ENCODE measurements at regions not wholly inside any gene's neighbourhood (a gene's known extent, or its start where the extent isn't known, plus 50 kb on each side); places are given as distances from the start of the nearest gene placed in this dataset.
"Not testable (repeated sequence)": the region's sequence is repeated elsewhere in the genome, so short reads cannot be mapped to it uniquely, and the experiment has no call there.

GRCh38 chr6:144395014-144395413 lies 109.9 kb downstream of the UTRN start:
- DNase-seq (ENCODE audit: low read depth, low spot score): no peak

DNA sequence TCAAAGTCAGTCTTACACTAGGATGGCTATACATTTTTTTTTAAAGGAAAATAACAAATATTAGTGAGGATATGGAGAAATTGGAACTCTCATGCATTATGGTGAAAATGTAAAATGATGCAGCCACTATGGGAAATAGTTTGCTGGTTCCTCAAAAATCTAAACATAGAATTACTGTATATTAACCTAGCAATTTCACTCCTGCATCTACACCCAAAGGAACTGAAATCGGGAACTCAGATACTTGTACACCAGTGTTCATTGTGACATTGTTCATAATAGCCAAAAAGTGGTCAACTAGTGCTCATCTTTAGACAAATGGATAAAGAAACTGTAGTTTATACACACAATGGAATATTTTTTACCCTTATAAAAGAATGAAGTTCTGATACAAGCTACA lies 110.7 kb downstream of the UTRN start:
- DNase-seq (ENCODE audit: low read depth, low spot score): no peak

DNA sequence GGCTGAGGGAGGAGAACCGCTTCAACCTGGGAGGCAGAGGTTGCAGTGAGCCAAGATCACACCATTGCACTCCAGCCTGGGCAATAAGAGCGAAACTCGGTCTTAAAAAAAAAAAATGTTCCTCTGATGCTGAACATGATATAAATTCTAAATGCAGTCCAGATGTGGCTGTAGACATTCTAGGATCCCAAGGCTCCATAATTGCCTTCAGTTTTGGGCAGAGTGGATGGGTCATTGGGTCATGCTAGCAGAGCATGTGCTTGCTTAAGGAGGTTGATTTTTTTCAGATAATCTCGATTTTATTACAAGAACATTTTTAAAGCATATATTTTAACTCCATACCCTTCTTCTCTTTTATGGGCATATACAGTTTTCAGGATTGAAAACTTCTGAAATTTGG lies 112.0 kb downstream of the UTRN start:
- no peak for DNase-seq (ENCODE audit: low read depth, low spot score)

DNA sequence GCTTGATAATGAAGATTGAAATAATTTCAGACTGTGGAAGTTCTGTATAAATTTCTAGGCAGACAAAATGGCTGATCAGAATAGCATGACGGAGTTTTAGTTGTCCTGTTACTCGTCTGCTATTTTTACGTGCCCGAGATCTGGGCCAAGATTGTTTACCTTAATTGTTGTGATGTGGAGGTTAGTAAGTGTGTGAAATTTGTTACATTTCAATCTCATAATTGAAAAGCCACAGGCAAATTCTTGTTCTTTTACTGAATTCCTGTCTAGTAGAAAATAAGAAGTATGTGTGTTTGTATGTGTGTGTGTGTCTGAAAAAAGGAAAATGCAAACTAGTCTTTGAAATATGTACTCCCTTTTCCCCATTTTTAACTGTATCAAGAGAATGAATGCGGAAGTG lies 115.2 kb downstream of the UTRN start:
- DNase-seq (ENCODE audit: low read depth, low spot score): no peak

GRCh38 chr6:144401736-144402733 lies 116.9 kb downstream of the UTRN start:
- DNase-seq (ENCODE audit: low read depth, low spot score): no peak

DNA sequence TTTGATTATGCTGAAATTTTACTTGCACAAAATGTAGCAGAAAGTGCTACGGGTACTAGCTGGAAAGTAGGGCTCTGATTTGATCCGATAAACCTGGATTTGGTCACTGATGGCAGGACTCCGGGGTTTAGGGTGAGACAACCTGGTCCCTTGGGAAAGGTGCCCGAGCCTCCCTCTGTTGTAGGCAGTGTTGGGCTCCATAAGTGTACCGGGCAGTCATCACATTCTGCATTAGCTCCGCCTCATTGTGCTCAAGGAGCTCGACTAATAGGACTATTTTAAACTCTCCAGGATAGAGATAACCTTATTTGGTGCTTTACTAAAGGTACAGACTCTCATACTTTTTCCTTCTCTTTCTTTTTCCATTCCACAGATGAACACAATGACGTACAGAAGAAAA lies 117.6 kb downstream of the UTRN start:
- no peak for DNase-seq (ENCODE audit: low read depth, low spot score)

DNA sequence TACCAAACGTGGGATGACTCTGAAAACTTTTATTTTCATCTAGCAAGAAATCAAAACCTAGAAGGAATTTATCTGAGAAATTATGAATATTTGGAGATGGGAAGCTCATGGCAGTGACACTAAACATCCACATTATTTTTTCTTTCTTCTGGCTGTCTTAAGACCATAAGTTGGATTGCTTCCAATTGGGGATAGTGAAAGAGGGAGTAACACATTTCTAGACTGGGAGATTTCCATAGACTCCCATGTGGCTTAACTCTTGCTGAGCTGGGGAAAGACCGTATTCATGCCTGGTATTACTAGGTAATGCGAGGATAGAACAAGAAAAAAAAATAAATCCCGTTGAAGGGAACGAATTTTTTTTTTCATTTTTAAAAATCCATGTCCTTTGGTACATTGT lies 120.0 kb downstream of the UTRN start:
- no peak for DNase-seq (ENCODE audit: low read depth, low spot score)

- no peak for DNase-seq (ENCODE audit: low read depth, low spot score)
Observed at GRCh38 chr6:144406796-144407195, 121.7 kb downstream of the UTRN start.

- peak; percentile 35 for DNase-seq (ENCODE audit: low read depth, low spot score)
Observed at GRCh38 chr6:144408161-144408560, 123.0 kb downstream of the UTRN start.

- no peak for DNase-seq (ENCODE audit: low read depth, low spot score)
Observed at GRCh38 chr6:144410059-144410458, 124.9 kb downstream of the UTRN start.

DNA sequence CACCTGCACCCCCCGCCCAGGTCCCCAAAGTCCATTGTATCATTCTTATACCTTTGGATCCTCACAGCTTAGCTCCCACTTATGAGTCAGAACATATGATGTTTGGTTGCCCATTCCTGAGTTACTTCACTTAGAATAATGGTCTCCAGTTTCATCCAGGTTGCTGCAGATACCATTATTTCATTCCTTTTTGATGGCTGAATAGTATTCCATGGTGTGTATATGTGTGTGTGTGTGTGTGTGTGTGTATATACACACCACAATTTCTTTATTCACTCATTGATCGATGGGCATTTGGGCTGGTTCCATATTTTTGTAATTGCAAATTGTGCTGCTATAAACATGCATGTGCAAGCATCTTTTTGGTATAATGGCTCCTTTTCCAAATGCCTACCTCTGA lies 125.4 kb downstream of the UTRN start:
- not testable (repeated sequence) for DNase-seq (ENCODE audit: low read depth, low spot score)

DNA sequence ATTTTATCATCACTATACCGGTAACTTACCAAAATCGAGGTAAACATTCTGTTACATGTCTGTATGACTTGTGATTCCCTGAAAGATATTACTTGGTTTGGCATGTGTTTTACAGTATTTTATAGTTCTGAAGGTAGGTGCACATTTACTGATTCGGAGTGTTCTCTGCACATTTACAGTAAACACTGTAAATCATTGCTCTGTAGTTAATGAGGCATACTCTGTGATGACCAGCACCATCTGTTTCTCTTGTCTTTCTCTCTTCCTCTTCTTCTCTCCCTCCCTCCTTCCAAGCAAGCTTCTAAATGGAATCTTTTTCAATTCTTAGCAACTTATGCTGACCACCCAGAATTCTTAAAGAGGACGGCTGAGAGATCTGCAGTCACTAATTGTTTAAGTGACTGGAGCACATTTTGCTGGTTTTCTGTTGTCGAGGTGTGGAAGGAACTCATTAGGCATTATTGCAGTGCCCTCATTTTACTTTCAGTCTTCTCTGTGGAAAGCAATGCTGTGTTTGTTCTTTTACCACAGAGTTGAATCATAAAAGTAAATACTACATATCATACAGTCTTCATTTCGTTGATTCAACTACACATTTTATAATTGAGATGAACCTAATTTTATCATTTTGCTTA lies 126.5 kb downstream of the UTRN start:
- DNase-seq (ENCODE audit: low read depth, low spot score): peak; percentile 31

DNA sequence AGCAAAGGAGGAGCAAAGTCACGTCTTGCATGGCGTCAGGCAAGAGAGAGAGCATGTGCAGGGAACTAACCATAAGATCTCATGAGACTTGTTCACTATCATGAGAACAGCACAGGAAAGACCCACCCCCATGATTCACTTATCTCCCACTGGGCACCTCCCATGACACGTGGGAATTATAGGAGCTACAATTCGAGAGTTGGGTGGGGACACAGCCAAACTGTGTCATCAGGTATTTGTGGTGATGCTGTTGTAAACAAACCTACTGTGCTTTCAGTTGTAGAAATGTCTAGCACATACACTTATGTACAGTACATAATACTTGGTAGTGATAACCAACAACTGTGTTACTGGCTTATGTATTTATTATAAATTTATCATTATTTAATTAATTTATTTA lies 128.3 kb downstream of the UTRN start:
- DNase-seq (ENCODE audit: low read depth, low spot score): no peak

DNA sequence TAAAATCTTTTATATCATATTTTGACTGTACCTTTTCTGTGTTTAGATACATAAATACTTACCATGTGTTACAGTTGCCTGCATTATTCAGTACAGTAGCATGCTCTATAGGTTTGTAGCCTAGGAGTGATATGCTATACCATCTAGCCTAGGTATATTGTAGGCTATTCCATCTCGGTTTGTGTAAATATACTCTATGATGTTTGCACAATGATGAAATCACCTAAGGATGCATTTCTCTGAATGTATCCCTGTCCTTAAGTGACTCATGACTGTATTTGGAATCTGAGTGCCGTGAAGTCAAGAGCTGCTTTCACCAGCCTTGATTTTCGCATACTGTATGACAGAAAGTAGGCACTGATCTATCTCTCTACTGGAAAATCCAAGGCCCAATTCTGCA lies 129.9 kb downstream of the UTRN start:
- peak; percentile 52 for DNase-seq (ENCODE audit: low read depth, low spot score)

- no peak for DNase-seq (ENCODE audit: low read depth, low spot score)
Observed at GRCh38 chr6:144415835-144416237, 130.7 kb downstream of the UTRN start.

DNA sequence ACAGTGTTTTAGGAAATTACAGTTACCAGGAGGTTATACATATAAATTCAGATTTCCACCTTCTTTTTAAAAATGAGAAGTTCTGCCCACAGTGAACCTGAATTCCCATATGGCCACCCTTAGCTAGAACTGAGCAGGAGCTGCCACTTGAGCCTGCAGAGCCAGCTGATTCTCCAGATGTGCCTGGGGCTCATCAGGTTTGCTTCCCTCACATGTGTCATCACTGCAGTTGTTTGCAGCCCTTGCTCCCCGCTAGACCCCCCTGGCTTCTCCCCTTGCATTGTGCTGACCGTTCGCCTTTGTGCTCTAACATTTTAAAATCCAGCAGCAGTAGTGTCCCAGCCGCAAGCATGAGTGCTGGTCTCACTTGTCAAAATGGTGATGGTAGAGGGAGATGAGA lies 131.1 kb downstream of the UTRN start:
- no peak for DNase-seq (ENCODE audit: low read depth, low spot score)

DNA sequence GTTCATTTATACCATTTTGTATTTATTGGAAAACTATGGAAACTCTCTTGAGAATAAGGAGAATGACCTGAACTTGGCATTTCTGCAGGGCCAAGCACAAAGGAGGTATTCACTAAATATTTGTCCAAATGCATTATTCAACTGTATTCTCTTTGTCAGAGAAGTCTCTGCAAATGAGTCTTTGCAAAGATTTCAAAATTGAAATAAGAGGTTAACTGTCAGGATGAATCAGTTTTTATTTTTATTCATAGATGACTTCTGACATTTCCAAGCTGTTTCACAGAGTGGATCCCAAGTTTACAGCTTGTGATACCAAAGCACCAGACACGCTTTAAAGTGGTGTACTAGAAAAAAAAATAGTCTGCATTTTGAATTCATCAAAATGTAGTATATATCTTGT lies 131.6 kb downstream of the UTRN start:
- DNase-seq (ENCODE audit: low read depth, low spot score): no peak

DNA sequence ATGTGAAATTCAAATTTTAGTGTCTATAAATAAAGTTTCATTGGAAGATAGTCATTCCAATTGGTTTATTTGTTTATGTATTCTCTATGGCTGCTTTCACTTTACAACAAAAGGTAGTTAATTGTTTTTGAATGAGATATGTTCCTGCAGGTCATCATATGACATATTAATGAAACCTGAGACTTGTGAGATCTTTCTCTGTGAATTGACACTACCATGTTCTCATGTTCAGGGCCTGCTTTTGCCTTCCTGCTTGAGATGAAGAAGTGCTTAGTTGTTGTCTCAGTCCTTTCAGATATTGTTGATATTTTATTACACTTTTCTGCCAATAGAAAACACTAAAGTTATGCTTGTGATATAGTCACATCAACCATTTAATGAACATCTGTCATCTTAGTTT lies 132.5 kb downstream of the UTRN start:
- DNase-seq (ENCODE audit: low read depth, low spot score): no peak

DNA sequence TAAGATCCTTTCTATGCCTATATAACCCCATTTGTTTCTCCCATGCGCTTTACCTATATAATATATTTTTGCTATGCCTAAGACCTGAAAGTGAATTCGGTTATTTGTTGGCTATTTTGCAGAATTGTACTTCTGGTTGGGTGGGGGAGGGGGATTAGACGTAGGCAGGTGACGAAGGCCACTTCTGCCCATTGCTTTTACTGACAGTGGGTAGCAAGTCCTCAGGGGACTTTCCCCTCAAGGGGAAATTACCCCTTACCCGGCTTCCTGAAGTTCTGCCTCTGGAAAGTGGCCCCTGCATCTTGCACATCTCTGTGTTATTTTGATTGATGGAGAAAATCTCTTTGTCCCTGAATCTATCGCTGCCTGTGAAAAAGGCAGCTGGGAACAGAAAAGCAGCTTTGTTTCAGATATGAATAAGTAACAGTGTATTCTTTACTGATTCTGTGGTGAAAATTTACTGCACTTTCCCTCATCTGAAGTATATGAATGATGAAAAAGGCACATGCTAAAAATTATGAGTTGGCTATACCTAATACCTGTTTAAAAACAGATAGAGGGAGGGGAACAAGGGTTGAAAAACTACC lies 133.9 kb downstream of the UTRN start:
- no peak for DNase-seq (ENCODE audit: low read depth, low spot score)

DNA sequence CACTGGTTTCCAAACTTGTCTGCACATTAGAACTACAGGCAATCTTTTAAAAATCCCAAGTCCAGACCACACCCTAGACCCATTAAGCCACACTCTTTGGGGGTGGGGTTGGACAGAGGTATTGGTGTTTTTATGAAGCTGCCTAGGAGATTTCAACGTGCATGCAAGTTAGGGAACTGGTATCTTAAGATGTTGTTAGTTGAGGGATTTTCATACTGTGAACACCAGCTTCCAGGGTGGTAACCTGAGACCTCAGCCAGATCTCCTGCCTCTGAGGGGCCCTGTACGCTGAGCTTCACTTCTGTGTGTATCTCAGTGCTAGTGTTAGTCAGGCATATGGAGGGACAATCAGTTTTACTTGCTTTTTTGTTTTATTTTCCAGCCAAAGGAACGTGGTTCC lies 138.0 kb downstream of the UTRN start:
- DNase-seq (ENCODE audit: low read depth, low spot score): no peak

- DNase-seq (ENCODE audit: low read depth, low spot score): no peak
Observed at GRCh38 chr6:144429753-144430152, 144.6 kb downstream of the UTRN start.

GRCh38 chr6:144433446-144433845 lies 148.3 kb downstream of the UTRN start:
- not testable (repeated sequence) for DNase-seq (ENCODE audit: low read depth, low spot score)

Data from astrocyte of the hippocampus (primary cell).